Tibial artery (tissue), 4 donors: ENCODE measurements at regions not wholly inside any gene's neighbourhood (a gene's known extent, or its start where the extent isn't known, plus 50 kb on each side); places are given as distances from the start of the nearest gene placed in this dataset.

Experiments
- DNase-seq, 2 donors: peaks; one replicate each; pipeline ENCODE4 v3.0.0-alpha.2; 2019
- H3K27ac ChIP-seq, 2 donors: fragments of 200-600 bp; sonication (generic) in 1 of 2; 1 replicate in 1 of 2; 2 replicates in 1 of 2; pipeline ENCODE4 v1.5.1; 2018 to 2019; ENCODE audit warnings: mild to moderate bottlenecking in 1 of 2
- H3K27me3 ChIP-seq, 2 donors: fragments of 200-600 bp; sonication (generic) in 1 of 2; one replicate each; pipeline versions ENCODE4 v1.5.1 to v1.6.0; 2016 to 2019
- H3K36me3 ChIP-seq, 3 donors: fragments of 200-600 bp; sonication (generic) in 2 of 3; one replicate each; pipeline ENCODE4 v1.5.1; 2016 to 2019; ENCODE audit warnings: mild to moderate bottlenecking in 2 of 3
- H3K4me1 ChIP-seq, 4 donors: fragments of 200-600 bp; sonication (generic) in 2 of 4; 1 replicate in 3 of 4; 2 replicates in 1 of 4; pipeline ENCODE4 v1.5.1; 2016 to 2019
- H3K4me3 ChIP-seq, 2 donors: fragments of 200-600 bp; sonication (generic) in 1 of 2; 1 replicate in 1 of 2; 2 replicates in 1 of 2; pipeline ENCODE4 v1.5.1; 2018 to 2019; ENCODE audit warnings: mild to moderate bottlenecking in 2 of 2
- H3K9me3 ChIP-seq, 3 donors: fragments of 200-600 bp; sonication (generic) in 1 of 3; one replicate each; pipeline ENCODE4 v1.5.1; 2016 to 2019
- intact Hi-C: fragments of 100-400 bp; cut with DNase I; formaldehyde crosslinking; loops from one replicate; pipeline ENCODE4 v1.15.0; 2023; ENCODE audit warnings: low total_unique reads
- TF ChIP-seq, protein P1 (sequence below), 2 experiments: fragments of 200-600 bp in 1 of 2; fragments of 450-650 bp in 1 of 2; IDR thresholded peaks; one replicate each; pipeline ENCODE4 v1.5.1; 2017 to 2019; ENCODE audit warnings: antibody characterized with exemption in 2 of 2, mild to moderate bottlenecking in 1 of 2, moderate library complexity in 1 of 2

- TF ChIP-seq, protein P1, sequence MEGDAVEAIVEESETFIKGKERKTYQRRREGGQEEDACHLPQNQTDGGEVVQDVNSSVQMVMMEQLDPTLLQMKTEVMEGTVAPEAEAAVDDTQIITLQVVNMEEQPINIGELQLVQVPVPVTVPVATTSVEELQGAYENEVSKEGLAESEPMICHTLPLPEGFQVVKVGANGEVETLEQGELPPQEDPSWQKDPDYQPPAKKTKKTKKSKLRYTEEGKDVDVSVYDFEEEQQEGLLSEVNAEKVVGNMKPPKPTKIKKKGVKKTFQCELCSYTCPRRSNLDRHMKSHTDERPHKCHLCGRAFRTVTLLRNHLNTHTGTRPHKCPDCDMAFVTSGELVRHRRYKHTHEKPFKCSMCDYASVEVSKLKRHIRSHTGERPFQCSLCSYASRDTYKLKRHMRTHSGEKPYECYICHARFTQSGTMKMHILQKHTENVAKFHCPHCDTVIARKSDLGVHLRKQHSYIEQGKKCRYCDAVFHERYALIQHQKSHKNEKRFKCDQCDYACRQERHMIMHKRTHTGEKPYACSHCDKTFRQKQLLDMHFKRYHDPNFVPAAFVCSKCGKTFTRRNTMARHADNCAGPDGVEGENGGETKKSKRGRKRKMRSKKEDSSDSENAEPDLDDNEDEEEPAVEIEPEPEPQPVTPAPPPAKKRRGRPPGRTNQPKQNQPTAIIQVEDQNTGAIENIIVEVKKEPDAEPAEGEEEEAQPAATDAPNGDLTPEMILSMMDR (IDR thresholded peaks at IDR 0.05), result no peak
- no peaks in the 10 kb centered on the region for H3K27me3 ChIP-seq
- H3K4me1 ChIP-seq, result peaks cover 0 to 18% (median 7%) of the 10 kb centered on the region in 4 donors
- H3K27ac ChIP-seq, result no peak overlapping the region
- no peak for DNase-seq
- no peak overlapping the region for H3K4me3 ChIP-seq
- intact Hi-C loops, result no loop called here
- no peaks in the 10 kb centered on the region for H3K9me3 ChIP-seq
- H3K36me3 ChIP-seq, result no peaks in the 10 kb centered on the region
Observed at GRCh38 chr4:100295792-100296191, 105.5 kb upstream of the DDIT4L start.

DNA sequence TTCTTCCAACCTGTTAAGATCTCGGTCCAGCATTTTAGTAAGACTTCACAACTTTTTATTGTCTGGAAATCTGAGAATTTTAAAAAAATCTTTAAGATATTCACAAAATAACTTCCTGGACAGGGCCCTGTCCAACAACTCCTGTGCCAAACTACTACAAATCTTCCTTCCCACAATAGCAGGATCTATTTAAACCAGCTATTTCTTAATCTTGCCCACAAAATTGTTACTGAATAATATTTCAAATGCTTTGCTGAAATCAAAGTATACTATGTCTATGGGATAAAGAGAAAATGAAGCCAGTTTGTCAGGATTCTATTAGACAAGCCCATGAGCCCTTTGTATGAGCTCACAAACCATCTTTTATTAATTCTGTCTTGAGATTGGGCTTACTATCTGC, 104.1 kb upstream of the DDIT4L start:
- no peaks in the 10 kb centered on the region for H3K27me3 ChIP-seq
- H3K4me1 ChIP-seq, result peaks cover 0 to 12% (median 4%) of the 10 kb centered on the region in 4 donors
- H3K36me3 ChIP-seq, result no peaks in the 10 kb centered on the region
- H3K4me3 ChIP-seq, result no peak overlapping the region
- no peak overlapping the region for H3K27ac ChIP-seq
- H3K9me3 ChIP-seq, result no peaks in the 10 kb centered on the region
- TF ChIP-seq, protein P1 (IDR thresholded peaks at IDR 0.05), result no peak
- intact Hi-C loops, result no loop called here
- DNase-seq, result no peak

DNA sequence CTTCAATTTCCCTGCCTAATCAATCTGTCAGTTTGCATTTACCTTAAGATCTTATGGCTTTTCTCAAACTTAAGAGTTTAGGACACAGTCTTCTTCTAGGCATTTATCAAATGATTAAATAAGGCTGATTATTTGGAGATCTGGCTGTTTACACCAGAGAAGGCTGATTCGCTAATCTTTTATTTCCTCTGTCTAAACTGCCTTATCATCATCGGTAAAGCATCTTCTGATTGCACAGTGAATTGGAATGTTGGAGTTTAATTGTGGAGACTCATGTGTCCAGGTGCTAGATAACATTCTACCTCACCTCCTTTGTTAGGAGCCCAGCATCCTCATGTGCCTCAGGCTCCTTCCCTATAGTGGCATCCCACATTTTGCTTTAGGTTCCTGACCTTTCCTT, 100.3 kb upstream of the DDIT4L start:
- Histone ChIP-seq H3K4me3 (no peak overlapping the region), H3K27me3 (no peaks in the 10 kb centered on the region), H3K9me3 (no peaks in the 10 kb centered on the region), H3K4me1 (no peaks in the 10 kb centered on the region), H3K36me3 (no peaks in the 10 kb centered on the region), H3K27ac (no peak overlapping the region)
- DNase-seq, result no peak
- intact Hi-C loops, result no loop called here
- TF ChIP-seq, protein P1 (IDR thresholded peaks at IDR 0.05), result no peak

- TF ChIP-seq, protein P1 (IDR thresholded peaks at IDR 0.05), result no peak
- intact Hi-C loops, result no loop called here
- Histone ChIP-seq H3K9me3 (no peaks in the 10 kb centered on the region), H3K4me1 (no peaks in the 10 kb centered on the region), H3K36me3 (no peaks in the 10 kb centered on the region), H3K4me3 (no peak overlapping the region), H3K27ac (no peak overlapping the region), H3K27me3 (no peaks in the 10 kb centered on the region)
- DNase-seq, result no peak
Observed at GRCh38 chr4:100289946-100290345, 99.7 kb upstream of the DDIT4L start.

DNA sequence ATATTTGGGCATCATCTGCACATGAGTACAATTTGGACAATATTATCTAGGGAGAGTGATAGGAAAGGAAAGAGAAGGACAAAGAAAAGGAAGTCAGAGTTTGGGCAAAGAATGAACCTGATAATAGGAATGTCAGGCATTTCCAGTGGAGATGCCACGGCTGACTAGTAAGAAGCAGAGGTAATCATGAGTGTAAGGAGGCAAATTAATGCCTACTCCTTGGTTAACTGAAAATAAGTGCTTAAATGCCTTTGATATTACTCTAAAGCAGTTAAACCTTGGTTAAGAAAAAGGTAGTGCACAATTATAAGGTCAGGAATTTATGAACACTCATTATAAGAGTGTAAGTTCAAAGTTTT, 99.2 kb upstream of the DDIT4L start:
- Histone ChIP-seq H3K9me3 (no peaks in the 10 kb centered on the region), H3K36me3 (no peaks in the 10 kb centered on the region), H3K27ac (no peak overlapping the region), H3K4me3 (no peak overlapping the region), H3K27me3 (no peaks in the 10 kb centered on the region), H3K4me1 (no peaks in the 10 kb centered on the region)
- no peak for DNase-seq
- TF ChIP-seq, protein P1 (IDR thresholded peaks at IDR 0.05), result no peak
- intact Hi-C loops, result no loop called here

DNA sequence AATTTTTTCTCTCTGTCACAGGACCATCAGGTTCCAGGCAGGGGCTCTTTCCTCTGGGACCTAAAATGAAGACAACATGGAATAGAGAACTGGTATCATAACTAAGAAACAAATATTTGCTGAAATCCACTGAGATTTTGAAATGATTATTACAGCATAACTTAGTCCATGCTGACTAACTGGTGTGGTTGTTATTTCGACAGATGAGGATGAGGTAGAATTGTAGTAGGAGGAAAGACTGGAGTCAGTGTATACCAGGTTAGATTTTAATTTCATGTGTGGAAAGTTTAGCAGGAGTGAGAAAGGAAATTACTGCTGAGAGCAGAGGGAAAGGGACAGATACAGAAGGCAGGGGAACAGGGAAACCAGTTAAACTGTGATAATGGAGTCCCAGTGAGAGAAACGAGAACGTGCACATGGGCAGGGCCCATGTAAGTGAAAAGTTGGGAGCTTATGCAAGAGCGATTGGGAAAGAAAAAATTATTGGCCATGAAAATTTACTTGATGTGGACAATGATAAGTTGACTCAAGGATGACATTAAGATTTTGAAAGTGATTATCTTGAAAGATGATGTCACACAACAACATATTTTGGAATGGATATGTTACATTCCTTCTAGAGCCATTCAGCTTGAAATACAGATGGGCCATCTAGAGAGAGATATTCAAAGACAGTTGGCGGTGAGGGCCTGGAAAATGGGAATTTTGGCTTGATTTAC, 98.7 kb upstream of the DDIT4L start:
- TF ChIP-seq, protein P1 (IDR thresholded peaks at IDR 0.05), result no peak
- DNase-seq, result no peak
- intact Hi-C loops, result no loop called here

More for the DNA sequence above, 98.7 kb upstream of the DDIT4L start:
- no peak overlapping the region for H3K27ac ChIP-seq
- H3K36me3 ChIP-seq, result no peaks in the 10 kb centered on the region
- H3K27me3 ChIP-seq, result no peaks in the 10 kb centered on the region
- no peaks in the 10 kb centered on the region for H3K9me3 ChIP-seq
- H3K4me1 ChIP-seq, result no peaks in the 10 kb centered on the region
- H3K4me3 ChIP-seq, result no peak overlapping the region
